ENCODE measurements at regions not wholly inside any gene's neighbourhood (a gene's known extent, or its start where the extent isn't known, plus 50 kb on each side); places are given as distances from the start of the nearest gene placed in this dataset.

DNA sequence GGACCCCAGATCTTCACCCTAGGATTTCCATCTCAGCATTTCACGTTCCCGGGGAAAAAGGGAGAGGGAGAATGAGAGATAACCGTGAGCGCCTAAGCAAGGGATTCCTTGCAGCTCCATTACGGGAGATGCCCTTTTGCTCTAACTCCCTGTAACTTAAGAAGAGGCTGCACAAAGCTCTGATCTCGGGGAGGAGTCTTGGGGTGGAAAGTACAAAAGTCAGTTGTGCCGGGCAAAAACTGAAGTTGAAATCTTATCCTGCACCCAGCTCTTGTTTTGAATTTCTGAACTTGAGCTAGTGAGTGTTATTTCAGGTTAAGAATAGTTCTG lies 256.4 kb upstream of the SOX21 start:
- DNase-seq (ENCODE audit: low read depth in 4 of 4, low spot score in 1 of 4): no peak

DNA sequence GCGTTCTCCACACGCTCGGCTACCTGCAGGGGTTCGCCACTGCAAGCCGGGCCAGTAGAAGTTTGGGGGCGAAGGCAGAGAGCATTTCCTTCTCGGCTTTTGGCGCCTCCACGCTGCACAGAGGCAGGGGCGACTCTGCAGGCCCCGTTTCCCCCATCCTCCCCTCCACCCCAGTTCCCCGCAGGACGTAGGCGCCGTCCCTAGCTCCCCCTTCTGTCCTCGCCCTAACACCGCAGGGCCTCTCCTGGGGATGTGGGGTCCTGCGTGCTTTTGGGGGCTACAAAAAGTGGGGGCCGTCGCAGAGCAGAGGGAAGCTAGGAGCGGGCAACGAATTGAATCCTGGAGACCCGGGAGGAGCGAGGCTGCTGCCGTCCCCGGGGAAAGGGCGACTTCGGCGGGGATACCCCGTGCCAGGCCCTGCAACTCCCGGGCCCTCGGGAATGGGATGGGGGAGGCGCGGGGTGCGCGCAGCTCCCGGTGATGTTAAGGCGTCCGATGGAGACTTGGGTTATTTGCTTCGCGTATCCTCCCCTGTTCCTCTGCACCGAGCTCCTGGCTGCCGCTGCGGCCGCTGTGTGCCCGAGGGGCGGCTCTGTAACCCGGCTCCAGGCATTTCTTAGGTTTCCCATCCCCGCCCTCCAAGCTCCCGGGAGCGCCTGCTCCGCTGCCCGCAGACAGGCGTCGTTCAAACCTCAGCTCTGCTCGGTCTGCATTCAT lies 255.9 kb upstream of the SOX21 start:
- no peak for DNase-seq (ENCODE audit: low read depth in 4 of 4, low spot score in 1 of 4)

DNA sequence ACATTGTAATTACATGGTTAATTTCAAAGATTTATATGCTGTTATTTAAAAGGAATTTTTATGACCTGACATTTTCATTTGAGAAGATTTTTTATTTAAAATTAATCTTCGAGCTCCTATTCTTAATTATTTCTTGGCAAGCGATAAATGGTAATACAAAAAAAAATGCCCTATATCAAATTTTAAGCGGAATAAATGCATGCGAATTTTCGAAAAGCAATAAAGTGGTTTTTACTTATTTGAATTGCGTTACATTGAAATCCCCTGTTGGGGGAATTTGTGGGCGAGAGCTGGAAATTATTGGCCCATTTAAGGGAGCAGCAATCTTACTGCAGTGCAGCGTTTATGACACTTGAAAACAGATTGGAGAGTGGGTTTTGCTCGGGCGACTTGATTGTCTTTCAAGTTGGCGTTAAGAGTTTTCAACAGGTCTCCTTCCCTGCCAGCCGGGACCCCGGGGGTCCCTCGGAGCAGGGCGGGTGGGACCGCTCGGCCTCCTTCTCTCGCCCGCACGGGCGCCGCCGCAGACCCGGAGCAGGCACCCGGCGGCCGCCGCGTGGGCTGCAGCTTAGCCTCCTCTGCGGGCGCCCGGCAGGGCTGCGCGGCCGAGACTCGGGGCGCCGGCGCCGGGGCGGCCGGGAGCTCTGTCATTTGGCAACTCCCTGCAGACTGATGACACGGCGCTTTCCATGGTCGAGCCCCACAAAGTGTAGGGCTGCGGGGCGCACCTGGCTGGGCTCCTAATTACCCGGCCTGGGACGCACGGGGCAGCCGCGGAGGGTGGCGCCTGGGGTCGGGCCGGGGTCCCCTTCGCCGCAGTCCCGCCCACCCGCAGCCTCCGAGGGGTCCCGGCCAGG lies 255.1 kb upstream of the SOX21 start:
- peak in 1 of 4 experiments; percentile 3 for DNase-seq (ENCODE audit: low read depth in 4 of 4, low spot score in 1 of 4)

GRCh38 chr13:94966422-94966955 lies 254.1 kb upstream of the SOX21 start:
- no peak for DNase-seq (ENCODE audit: low read depth in 4 of 4, low spot score in 1 of 4)

- DNase-seq (ENCODE audit: low read depth in 4 of 4, low spot score in 1 of 4): no peak
These were observed 247.3 kb upstream of the SOX21 start for GRCh38 chr13:94959626-94960025.

DNA sequence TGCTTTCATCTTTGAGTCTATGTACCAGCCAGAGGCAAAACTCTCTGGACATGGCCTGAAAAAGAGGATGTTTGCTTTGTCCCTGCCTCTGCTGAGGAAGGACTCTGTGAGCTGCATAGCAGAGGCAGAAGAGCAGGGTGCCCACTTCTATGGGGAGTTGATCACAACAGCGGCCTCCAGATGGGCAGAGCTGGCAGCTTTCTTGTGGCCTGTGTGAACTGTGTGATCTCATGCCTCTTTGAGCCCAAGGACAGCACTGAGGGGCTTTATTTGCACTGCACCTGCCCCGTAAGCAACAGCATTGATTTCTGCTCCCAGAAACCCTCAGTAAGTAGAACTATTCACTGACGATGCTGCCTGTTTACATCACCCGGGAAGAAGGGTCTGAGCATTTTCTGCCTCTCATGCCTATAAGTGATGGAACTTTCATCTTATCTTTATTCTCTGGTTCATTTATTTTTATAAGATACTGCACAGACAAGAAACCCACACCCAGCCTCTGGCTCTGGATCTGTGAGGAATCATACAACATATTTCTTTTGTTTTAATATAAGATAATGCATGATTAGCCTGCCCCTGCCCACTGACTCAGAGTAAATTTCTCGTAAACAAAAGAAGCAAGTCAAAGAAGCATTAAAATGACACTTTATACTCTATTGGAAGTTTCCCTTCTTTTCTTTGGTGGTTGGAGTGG lies 244.2 kb upstream of the SOX21 start:
- no peak for DNase-seq (ENCODE audit: low read depth in 4 of 4, low spot score in 1 of 4)

GRCh38 chr13:94952787-94953186 lies 240.4 kb upstream of the SOX21 start:
- DNase-seq (ENCODE audit: low read depth in 4 of 4, low spot score in 1 of 4): no peak

GRCh38 chr13:94950303-94950702 lies 238.0 kb upstream of the SOX21 start:
- DNase-seq (ENCODE audit: low read depth in 4 of 4, low spot score in 1 of 4): no peak

DNA sequence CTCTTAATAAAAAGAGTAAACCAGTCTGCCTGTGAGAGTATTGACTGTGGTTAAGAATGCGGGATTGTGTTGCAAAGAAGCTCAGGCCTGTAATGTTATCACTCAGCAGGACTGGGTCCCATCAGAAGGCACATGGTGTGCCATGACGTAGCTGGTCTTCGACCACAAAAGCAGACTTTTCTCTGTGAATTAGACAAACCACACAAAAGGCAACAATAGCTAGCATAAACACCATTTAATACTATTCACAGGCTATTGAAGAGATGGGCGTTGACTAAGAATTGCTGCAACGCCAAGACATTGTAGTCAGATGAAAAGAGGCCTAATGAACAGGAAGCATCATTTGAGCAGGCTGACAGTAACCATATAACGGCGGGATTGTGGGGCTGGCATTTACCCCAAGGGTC lies 235.6 kb upstream of the SOX21 start:
- no peak for DNase-seq (ENCODE audit: low read depth in 4 of 4, low spot score in 1 of 4)

DNA sequence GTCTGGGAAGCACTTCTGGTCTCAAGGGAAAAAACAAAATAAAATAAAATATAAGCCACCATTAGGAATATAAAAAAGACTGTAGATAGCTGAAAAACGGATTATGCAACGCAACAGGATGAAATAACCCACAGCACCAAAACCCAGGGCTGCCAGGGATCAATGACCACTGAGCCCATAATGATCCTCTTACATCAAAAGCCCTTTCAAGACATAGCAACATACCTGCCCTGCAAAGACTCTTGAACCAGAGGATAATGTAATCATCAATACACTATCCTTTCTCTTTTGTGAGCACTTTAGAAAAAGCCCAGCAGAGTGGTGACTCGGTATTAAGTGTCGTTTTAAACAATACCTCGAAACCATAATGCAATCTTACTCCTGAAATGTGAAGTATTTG lies 235.0 kb upstream of the SOX21 start:
- no peak for DNase-seq (ENCODE audit: low read depth in 4 of 4, low spot score in 1 of 4)

GRCh38 chr13:94946039-94946438 lies 233.7 kb upstream of the SOX21 start:
- no peak for DNase-seq (ENCODE audit: low read depth in 4 of 4, low spot score in 1 of 4)

DNA sequence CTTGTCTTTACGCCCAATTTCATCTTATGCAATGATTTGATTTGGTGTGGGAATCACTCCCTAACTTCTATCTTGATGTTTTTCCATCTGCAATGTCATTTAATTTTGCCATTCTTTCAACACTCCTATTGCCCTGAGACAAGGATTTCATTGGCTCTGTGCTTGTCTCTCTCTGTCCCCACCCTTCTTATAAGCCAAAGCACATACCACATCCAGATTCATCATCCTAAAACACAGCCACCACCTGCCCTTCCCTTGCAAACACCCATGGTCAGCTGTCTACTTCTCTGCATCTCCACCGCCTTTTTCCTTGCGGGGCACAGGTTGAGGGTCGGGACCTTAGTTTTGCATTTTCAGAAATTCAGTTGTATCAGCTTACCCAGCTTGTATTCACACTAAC lies 225.8 kb upstream of the SOX21 start:
- no peak for DNase-seq (ENCODE audit: low read depth in 4 of 4, low spot score in 1 of 4)

GRCh38 chr13:94936633-94937032 lies 224.3 kb upstream of the SOX21 start:
- DNase-seq (ENCODE audit: low read depth in 4 of 4, low spot score in 1 of 4): no peak

DNA sequence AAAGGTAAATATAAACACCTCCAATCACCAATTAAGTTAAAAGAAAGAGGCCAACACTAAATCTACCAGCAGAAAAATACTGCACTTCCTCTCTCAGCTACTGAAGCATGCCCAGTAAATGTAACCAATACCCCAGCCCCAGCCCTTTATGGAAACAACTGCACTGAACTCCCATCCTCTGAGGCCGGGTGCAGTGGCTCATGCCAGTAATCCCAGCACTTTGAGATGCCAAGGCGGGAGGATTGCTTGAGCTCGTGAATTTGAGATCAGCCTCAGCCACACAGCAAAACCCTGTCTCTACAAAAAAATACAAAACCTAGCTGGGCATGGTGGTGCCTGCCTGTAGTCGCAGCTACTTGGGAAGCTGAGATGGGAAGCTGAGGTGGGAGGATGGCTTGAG lies 221.6 kb upstream of the SOX21 start:
- DNase-seq (ENCODE audit: low read depth in 4 of 4, low spot score in 1 of 4): no peak

DNA sequence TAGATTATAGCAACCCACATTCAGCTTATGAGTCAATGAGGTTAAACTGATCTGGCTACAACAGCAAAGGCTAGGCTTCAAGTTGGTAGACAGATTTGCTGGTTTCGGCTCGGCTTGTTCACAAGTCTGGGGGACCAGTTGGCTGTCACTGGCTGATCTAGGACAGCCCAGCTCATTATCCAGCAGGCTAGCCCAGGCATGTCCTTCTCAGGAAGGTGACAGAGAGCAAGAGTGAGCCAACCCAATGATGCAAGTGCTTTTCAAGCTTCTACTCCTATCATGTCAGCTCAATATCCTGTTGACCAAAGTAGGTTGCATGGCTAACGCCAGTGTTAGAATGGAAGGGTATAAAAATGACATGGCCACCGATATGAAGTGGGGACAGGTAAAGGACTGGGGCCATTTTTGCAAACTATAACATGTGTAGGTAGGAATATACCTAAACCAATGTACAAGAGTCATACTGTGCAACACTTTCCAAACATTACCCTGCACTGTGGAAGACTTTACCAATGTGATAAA lies 220.9 kb upstream of the SOX21 start:
- DNase-seq (ENCODE audit: low read depth in 4 of 4, low spot score in 1 of 4): no peak

GRCh38 chr13:94928127-94928775 lies 215.9 kb upstream of the SOX21 start:
- no peak for DNase-seq (ENCODE audit: low read depth in 4 of 4, low spot score in 1 of 4)

DNA sequence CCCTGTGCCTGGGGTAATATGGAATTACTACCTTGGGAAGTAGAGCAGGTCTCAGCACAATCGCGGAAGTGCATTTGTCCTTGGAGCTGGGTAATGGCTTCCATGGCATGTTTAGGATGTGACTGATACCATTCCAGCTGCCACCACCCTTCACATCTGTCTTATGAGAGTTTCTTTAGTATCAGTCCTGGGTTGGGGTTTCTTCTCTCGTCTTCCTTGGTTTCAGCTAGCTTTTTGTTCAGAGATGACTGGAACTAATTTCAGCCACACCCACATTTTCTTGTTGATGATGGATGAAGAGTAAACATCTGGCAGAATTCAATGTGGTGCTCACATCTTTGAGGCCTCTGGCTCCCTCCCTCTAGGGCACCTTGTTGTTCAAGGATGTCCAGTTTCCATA lies 212.9 kb upstream of the SOX21 start:
- DNase-seq (ENCODE audit: low read depth in 4 of 4, low spot score in 1 of 4): no peak

GRCh38 chr13:94921181-94921580 lies 208.8 kb upstream of the SOX21 start:
- DNase-seq (ENCODE audit: low read depth in 4 of 4, low spot score in 1 of 4): no peak

DNA sequence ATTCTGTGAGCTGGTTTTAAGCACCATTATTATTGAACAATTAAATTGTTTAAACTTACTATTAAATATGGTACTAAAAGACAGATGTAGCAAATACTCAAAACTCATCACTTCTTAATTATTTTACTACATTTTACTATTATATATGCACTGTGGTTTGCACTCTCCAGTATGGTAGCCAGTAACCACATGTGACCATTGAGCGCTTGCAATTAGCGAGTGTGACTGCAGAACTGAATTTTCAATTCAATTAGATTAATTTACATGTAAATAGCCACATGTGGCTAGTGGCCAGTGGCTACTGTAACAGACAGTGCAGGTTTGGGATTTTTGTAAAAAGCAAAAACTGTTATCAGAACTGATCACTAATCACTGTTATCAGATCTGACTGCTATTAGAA lies 208.2 kb upstream of the SOX21 start:
- no peak for DNase-seq (ENCODE audit: low read depth in 4 of 4, low spot score in 1 of 4)

GRCh38 chr13:94917824-94918223 lies 205.5 kb upstream of the SOX21 start:
- DNase-seq (ENCODE audit: low read depth in 4 of 4, low spot score in 1 of 4): no peak

DNA sequence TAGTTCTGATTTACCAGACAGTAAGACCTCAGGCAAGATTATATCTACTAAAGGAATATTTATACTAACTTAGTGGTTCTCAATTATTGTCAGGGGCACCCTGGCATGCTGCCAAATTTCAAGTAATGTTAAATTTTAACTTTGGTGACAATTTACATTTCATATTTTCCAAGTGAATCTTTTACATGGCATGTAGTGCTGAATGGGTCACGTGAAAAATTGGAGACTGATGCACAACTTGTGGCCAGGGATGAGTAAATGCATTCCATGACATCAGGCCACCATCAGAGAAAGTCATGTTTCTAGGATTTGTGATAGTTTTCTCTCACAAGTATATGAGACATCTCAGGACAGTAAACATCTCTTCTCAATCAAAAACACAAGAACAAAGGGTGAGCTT lies 202.6 kb upstream of the SOX21 start:
- DNase-seq (ENCODE audit: low read depth in 4 of 4, low spot score in 1 of 4): no peak

All from stimulated activated CD4-positive, alpha-beta T cell treated with anti-CD3 and anti-CD28 coated beads, Interleukin-1b, Interleukin-23, amount 100 ng/mL, for 24 hours (primary cell).